Fibroblast of pulmonary artery (primary cell): ENCODE measurements at regions not wholly inside any gene's neighbourhood (a gene's known extent, or its start where the extent isn't known, plus 50 kb on each side); places are given as distances from the start of the nearest gene placed in this dataset.

Experiments
- DNase-seq: peaks from one replicate; pipeline ENCODE4 v3.0.0-alpha.2; 2010; ENCODE audit warnings: low read depth
- H3K4me3 ChIP-seq: replicated peaks from 2 replicates; pipeline ENCODE4 v1.5.1; 2011; ENCODE audit warnings: low read depth, mild to moderate bottlenecking, control low read depth, low read length, moderate library complexity
- CTCF ChIP-seq: IDR thresholded peaks from 2 replicates; pipeline ENCODE4 v1.5.1; 2011; ENCODE audit warnings: mild to moderate bottlenecking, control low read depth, low read length, inconsistent platforms; ENCODE audit errors: missing control alignments

DNA sequence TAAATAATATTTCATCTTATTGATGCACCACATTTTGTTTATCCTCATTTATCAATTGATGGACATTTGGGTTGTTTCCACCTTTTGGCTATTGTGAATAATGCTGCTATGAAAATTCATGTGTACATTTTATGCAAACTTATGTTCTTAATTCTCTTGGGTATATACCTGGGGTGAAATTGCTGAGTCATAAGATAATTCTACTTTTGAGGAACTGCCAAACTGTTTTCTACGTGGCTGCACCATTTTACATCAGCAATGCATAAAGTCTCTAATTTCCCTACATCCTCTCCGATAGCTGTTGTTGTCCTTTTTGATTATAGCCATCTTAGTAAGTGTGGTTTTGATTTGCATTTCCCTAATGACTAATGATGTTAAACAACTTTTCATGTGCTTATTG is 116.5 kb upstream of the DLX2 start:
- no peak for TF ChIP-seq CTCF
- no peak for DNase-seq
- no peak overlapping the region for H3K4me3 ChIP-seq

- DNase-seq = no peak
- no peak overlapping the region for H3K4me3 ChIP-seq
Observed at GRCh38 chr2:172220121-172220520, 117.4 kb upstream of the DLX2 start.

DNA sequence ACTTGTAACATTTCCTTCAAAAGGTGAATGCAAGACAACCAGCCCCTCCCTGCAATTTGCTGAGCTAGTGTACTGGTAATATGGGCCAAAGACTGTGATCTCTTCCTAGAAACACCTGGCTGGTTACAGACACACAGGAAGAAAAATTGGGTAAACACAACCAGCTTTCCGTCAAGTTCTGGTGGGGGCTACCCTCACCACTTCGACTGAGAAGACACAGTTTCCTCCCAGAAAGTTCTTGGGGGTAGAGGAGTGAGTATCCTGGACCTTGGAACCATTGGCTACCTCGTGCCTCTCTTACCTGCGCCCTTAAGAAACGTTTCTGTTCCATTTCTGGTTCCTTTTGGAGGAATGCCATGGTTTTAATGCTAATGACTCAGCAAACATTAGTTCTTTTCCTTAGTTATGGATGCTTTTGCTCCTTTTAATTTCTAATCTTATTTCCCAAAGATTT is 120.9 kb upstream of the DLX2 start:
- no peak for TF ChIP-seq CTCF
- DNase-seq = no peak

More at GRCh38 chr2:172220121-172220520, 117.4 kb upstream of the DLX2 start:
- no peak for TF ChIP-seq CTCF

DNA sequence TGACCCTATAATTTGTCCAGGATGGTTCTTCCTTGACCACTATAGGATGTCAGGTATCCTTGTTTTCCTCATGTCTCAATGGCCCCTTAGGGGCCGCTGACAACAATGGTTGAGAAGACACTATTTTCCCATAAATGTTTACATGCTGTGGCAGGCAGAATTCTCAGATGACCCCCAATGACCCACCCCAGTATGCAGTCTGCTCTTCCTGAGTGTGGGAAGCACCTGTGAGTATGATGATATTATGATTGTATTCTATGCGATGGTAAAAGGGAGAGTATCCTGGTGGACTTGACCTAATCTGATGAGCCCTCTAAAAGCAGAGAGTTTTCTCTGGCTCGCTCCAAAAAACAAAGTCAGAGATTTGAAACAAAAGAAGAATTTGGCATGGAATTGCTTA is 123.1 kb upstream of the DLX2 start:
- H3K4me3 ChIP-seq = no peak overlapping the region
- DNase-seq = no peak
- TF ChIP-seq CTCF = no peak

More for the DNA sequence above, 120.9 kb upstream of the DLX2 start:
- no peak overlapping the region for H3K4me3 ChIP-seq

DNA sequence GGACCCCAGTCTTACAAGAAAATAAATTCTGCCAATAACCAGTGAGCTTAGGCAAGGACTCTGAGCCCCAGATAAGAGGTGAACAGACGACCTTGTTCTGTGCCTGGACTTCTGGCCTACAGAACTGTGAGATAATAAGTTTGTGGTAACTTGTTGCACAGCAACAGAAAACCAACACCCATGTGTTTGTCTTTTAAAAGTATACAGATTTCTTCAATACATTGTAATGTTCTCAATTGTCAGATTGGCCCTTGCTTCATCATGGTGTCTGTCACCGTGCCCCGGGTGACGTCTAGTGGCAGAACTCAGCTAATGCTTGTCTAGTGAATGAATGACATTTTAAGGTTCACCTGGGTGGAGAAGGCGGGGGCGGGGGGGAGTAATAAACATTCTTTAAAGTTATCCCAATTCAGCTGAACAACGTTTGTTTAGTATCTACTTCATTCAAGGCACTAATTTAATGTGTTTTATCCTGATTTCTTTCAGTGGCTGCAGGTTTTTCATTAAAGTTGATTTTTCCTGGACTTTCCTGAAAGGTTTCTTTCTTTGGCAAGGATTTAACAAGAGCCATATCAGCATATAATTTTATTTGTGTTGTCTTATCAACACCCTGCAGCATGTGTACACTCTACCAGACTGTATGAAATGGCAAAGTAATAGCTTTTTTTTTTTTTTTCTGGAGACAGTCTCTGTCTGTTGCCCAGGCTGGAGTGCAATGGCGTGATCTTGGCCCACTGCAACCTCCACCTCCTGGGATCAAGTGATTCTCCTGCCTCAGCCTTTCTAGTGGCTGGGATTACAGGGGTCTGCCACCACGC is 123.8 kb upstream of the DLX2 start:
- TF ChIP-seq CTCF = no peak
- no peak overlapping the region for H3K4me3 ChIP-seq
- DNase-seq = no peak

- no peak overlapping the region for H3K4me3 ChIP-seq
- no peak for DNase-seq
- TF ChIP-seq CTCF = no peak
Observed at GRCh38 chr2:172227719-172228118, 125.0 kb upstream of the DLX2 start.
